Cardiac muscle cell (in vitro differentiated cells and primary cell): ENCODE measurements at regions not wholly inside any gene's neighbourhood (a gene's known extent, or its start where the extent isn't known, plus 50 kb on each side); places are given as distances from the start of the nearest gene placed in this dataset.

Source experiments
- DNase-seq, 2 donors: peaks; one replicate each; pipeline versions ENCODE4 v3.0.0 to v3.0.0-alpha.2; 2010 to 2017; ENCODE audit warnings: low read depth in 1 of 2, low spot score in 1 of 2
- H3K27ac ChIP-seq: fragments of 200-600 bp; sonication (generic); 2 replicates; pipeline ENCODE4 v1.5.1; 2016
- H3K27me3 ChIP-seq: fragments of 200-600 bp; sonication (generic); 2 replicates; pipeline ENCODE4 v1.6.0; 2016; ENCODE audit warnings: control low read depth
- H3K36me3 ChIP-seq: fragments of 200-600 bp; sonication (generic); 2 replicates; pipeline ENCODE4 v1.5.1; 2016; ENCODE audit warnings: control low read depth
- H3K4me1 ChIP-seq: fragments of 200-600 bp; sonication (generic); 2 replicates; pipeline ENCODE4 v1.8.1; 2017; ENCODE audit warnings: low read depth, mild to moderate bottlenecking, mixed run types
- H3K4me3 ChIP-seq: fragments of 200-600 bp; sonication (generic); 2 replicates; pipeline ENCODE4 v1.5.1; 2016; ENCODE audit warnings: mild to moderate bottlenecking
- H3K9me3 ChIP-seq: fragments of 200-600 bp; sonication (generic); 2 replicates; pipeline ENCODE4 v1.5.1; 2017; ENCODE audit warnings: low read depth, mild to moderate bottlenecking, control low read depth
- TF ChIP-seq, protein P1 (sequence below): IDR thresholded peaks from 2 replicates; pipeline ENCODE4 v1.5.1; 2012; ENCODE audit warnings: low read depth, mild to moderate bottlenecking, low read length

DNA sequence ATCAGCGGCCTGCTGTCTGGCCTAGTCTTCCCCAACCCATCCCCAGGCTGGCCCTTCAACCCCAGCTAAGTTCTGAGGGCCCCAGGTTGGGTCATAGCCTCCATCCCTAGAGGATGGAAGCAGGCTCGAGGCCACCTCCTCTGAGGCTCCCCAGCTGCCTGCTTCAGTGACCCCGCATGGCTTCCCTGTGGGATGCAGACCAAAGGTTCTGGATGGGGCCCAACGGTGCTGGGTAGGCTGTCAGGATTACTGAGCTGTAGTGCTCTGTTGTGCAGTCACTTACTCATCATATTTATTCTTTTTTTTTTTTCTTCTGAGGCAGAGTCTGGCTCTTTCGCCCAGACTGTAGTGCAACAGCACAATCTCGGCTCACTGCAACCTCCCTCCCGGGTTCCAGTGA is 92.0 kb downstream of the IRF2BPL start:
- Histone ChIP-seq H3K27ac (no peak overlapping the region), H3K4me3 (no peak overlapping the region), H3K27me3 (no peaks in the 10 kb centered on the region), H3K4me1 (peaks cover 38% of the 10 kb centered on the region), H3K9me3 (no peaks in the 10 kb centered on the region), H3K36me3 (no peaks in the 10 kb centered on the region)
- TF ChIP-seq, protein P1, sequence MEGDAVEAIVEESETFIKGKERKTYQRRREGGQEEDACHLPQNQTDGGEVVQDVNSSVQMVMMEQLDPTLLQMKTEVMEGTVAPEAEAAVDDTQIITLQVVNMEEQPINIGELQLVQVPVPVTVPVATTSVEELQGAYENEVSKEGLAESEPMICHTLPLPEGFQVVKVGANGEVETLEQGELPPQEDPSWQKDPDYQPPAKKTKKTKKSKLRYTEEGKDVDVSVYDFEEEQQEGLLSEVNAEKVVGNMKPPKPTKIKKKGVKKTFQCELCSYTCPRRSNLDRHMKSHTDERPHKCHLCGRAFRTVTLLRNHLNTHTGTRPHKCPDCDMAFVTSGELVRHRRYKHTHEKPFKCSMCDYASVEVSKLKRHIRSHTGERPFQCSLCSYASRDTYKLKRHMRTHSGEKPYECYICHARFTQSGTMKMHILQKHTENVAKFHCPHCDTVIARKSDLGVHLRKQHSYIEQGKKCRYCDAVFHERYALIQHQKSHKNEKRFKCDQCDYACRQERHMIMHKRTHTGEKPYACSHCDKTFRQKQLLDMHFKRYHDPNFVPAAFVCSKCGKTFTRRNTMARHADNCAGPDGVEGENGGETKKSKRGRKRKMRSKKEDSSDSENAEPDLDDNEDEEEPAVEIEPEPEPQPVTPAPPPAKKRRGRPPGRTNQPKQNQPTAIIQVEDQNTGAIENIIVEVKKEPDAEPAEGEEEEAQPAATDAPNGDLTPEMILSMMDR, result no peak
- peak in 1 of 2 donors; percentile 66 for DNase-seq

DNA sequence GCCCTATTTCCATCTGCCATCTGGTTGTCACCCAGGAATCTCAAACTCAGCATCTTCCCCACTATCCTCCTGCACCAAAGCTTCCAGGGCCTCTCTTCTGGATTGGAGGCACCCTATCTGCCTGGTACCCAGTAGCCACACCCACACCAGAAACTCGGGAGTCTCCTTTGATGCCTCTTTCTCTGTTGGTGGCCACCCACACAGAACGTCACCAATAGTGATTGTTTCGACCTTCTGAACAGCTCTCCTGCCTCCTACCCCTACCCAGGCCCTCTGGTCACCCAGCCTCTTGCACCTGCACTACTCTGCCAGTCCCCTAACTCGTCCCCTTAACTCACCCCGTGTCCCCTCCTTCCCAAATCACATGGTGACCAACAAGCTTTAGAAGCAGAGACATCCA is 95.0 kb downstream of the IRF2BPL start:
- H3K27me3 ChIP-seq, result no peaks in the 10 kb centered on the region
- peaks cover 17% of the 10 kb centered on the region for H3K4me1 ChIP-seq
- no peaks in the 10 kb centered on the region for H3K36me3 ChIP-seq
- H3K9me3 ChIP-seq, result no peaks in the 10 kb centered on the region
- no peak overlapping the region for H3K27ac ChIP-seq
- H3K4me3 ChIP-seq, result no peak overlapping the region
- DNase-seq, result no peak
- TF ChIP-seq, protein P1, result no peak

GRCh38 chr14:76931631-76932402 is 96.7 kb downstream of the IRF2BPL start:
- H3K27me3 ChIP-seq, result no peaks in the 10 kb centered on the region
- no peaks in the 10 kb centered on the region for H3K36me3 ChIP-seq
- DNase-seq, result no peak
- H3K27ac ChIP-seq, result no peak overlapping the region
- H3K9me3 ChIP-seq, result no peaks in the 10 kb centered on the region
- H3K4me1 ChIP-seq, result peaks cover 11% of the 10 kb centered on the region
- TF ChIP-seq, protein P1, result no peak
- H3K4me3 ChIP-seq, result no peak overlapping the region

GRCh38 chr14:76930549-76930948 is 98.0 kb downstream of the IRF2BPL start:
- Histone ChIP-seq H3K4me1 (peaks cover 11% of the 10 kb centered on the region), H3K36me3 (no peaks in the 10 kb centered on the region), H3K27me3 (no peaks in the 10 kb centered on the region), H3K27ac (no peak overlapping the region), H3K4me3 (no peak overlapping the region), H3K9me3 (no peaks in the 10 kb centered on the region)
- DNase-seq, result no peak
- TF ChIP-seq, protein P1, result no peak

DNA sequence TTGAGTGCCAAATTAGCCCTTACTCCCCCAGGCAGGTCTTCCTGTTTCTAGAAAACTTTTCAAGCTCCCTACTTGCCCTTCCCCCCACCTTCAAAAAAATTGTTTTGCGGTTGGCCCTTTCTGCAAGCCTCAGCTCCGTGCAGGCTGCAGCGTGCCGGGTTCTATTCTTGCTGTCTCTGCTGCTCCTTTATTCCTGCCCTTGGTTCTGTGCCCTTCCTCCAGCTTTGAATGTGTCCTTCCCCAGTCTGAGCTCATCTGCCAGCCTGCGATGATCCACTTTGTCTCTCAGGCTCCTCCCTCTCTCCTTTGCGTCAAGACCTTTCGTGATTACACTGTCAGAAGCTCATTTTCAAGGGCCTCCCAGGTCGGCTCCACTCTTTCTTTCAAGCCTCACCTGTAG is 98.6 kb downstream of the IRF2BPL start:
- no peak for DNase-seq
- TF ChIP-seq, protein P1, result no peak
- H3K4me1 ChIP-seq, result peaks cover 14% of the 10 kb centered on the region
- H3K9me3 ChIP-seq, result no peaks in the 10 kb centered on the region
- H3K36me3 ChIP-seq, result no peaks in the 10 kb centered on the region
- no peak overlapping the region for H3K27ac ChIP-seq
- no peak overlapping the region for H3K4me3 ChIP-seq
- H3K27me3 ChIP-seq, result no peaks in the 10 kb centered on the region
